HG03432 (cell line): ENCODE measurements at regions not wholly inside any gene's neighbourhood (a gene's known extent, or its start where the extent isn't known, plus 50 kb on each side); places are given as distances from the start of the nearest gene placed in this dataset.

Experiments used
- ATAC-seq: cut with Tn5 transposase; IDR thresholded peaks from one replicate; pipeline ENCODE4 v1.9.1; 2021; ENCODE audit warnings: mild to moderate bottlenecking, moderate library complexity; ENCODE audit not compliant: unreplicated experiment

DNA sequence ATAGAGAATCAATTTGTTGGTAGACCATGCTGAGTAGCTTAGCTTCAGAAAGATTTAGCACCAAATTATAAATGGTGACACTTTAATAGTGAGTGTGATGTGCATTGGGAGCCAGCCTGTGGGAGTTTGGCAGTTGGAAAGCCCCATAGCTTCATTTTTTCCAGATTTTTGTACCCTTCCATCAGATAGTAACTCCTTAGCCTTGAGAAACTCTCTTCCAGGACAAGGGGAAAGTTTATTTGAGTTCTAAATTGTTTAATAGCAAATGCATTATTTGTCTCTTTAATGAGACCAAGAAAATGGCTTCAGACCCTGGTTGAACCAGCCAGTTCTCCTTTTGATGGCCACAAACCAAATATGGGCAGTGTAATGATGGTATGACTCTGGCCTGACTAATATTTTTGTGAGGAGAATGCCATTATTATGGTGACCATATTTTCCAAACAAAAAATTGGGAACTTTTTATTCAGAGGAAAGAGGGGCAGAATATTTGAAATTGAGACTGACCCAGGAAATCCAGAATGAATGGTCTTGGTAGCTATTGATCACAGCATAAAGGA lies 49.8 kb downstream of the PLCE1 start:
- ATAC-seq, result no peak

DNA sequence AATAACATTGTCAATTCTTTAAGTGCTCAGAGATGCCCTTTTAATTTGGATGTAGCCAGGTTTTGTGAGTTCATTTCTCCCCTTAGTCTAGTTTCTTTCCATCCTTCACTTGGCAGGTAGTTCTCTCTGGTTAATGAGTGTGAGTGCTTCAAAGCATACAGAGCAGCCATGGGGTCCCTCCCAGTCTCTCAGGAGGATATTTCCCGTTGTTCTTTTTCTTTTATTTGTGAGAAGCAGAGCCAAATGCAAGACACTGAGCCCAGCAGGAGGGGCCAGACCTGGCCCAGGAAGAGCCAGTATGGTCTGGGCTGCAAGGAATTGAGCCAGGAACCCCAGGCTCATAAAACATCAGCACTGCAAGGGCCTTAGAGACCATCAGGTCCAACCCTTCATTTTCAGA lies 52.4 kb downstream of the PLCE1 start:
- ATAC-seq, result no peak

GRCh38 chr10:94047293-94047692 lies 53.6 kb downstream of the PLCE1 start:
- ATAC-seq, result no peak

DNA sequence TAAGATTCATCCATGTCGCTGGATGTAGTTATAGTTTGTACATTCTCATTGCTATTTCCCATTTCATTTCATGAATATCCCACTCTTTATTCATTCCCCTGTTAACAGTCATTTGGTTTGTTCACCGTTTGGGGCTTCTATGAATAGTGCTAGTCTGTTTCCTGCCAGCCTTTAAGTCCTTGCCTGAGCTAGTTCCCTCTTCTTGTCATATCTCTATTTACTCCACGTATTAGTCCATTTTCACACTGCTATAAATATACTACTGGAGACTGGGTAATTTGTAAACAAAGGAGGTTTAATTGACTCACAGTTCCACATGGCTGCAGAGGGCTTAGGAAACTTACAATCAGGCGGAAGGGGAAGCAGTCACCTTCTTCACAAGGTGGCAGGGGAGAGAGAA lies 56.2 kb downstream of the PLCE1 start:
- ATAC-seq, result no peak

GRCh38 chr10:94052281-94052680 lies 58.5 kb downstream of the PLCE1 start:
- ATAC-seq, result no peak

GRCh38 chr10:94052866-94053791 lies 59.4 kb downstream of the PLCE1 start:
- no peak for ATAC-seq

DNA sequence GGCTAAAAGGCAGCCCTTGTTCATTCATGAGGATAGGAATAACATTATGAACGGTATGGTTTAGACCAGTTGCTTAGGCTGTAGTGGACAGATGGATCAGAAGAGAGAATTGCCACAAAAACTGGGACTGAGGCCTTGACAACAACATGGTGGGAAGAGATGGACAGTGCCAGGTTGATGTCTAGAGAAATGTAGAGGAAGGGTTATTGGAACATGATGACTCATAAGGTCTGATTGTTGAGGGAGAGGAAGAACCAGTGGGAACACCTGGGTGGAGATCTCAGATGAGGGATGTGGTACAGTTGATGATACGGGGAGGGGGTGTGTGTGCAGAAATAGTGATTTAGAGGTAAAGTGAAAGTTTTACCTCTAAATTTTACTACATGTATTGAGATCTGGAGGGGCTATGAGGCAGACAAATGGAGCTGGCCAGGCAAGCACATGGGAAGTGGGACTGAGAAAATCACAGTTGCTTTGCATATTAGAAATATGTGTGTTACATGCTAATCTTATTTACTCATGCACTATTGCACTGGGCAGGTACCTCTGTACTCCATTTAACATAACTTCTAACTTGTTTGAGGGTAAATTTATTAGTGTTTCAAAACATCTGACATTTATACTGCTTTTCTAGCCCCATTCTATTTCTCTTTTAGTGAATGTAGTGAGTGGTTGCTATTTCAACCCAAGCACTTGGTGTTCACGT lies 65.6 kb downstream of the PLCE1 start:
- no peak for ATAC-seq

- ATAC-seq, result no peak
These were observed 67.3 kb downstream of the PLCE1 start for GRCh38 chr10:94061026-94061425.

- no peak for ATAC-seq
These were observed 68.9 kb downstream of the PLCE1 start for GRCh38 chr10:94062611-94063010.

DNA sequence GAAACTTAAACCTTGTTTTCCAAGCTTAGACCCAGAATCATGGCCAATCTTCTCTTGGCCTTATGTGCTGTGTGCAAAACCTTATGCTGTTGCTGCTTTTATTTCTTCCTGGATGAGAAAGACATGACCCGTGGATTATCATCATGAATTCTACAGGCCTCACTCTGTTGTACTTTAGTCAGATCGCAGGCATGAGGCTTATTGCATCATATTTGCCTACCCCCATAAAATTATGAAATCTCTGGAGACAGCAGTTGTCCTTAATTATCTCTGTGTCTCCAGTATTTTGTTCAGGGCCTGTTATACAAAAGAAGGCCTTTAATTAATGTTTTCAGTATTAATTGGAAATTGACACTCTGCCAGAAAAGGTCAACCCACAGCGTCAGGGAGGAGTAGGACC lies 71.6 kb downstream of the PLCE1 start:
- ATAC-seq, result no peak

- no peak for ATAC-seq
These were observed 72.1 kb downstream of the PLCE1 start for GRCh38 chr10:94065787-94066186.

GRCh38 chr10:94066411-94066810 lies 72.7 kb downstream of the PLCE1 start:
- no peak for ATAC-seq

- ATAC-seq, result no peak
These were observed 76.2 kb downstream of the PLCE1 start for GRCh38 chr10:94069884-94070283.

DNA sequence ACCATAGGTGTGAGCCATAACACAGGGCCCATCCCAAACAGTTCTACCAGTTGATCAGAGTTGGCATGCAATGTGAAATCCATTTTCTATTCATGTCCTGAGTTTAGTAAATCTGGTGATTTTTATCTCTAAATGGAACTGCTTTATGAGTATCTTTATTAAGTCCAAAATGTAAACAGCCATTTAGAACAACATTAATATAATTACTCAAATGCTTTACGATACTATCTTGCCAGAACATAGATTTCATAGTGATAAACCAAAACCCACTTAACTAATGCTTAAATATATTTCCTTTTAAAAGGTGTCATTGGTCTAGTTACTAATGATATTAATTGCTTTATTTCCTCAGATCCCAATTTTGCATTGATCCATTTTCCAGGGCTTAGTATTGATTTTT lies 80.7 kb downstream of the PLCE1 start:
- no peak for ATAC-seq

DNA sequence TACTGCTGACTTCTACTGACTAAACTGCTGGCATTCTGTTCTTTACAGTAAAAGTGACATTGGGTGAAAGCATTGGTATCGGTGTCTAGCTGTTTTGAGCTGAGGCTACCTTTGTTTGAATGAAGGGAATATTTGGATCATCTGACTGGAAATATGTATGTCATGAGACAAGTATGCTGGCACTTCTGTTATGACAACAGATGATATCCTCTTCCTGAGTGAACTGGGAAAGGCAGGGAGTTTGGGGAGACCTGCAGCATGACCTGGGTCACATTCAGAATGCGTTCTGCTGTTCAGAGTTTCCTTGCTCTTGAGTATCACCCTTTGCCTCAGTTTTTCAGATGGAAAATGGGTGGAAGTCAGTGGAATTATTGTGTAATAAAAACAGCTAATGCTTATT lies 81.8 kb downstream of the PLCE1 start:
- no peak for ATAC-seq

- no peak for ATAC-seq
These were observed 82.7 kb downstream of the PLCE1 start for GRCh38 chr10:94076325-94076841.

DNA sequence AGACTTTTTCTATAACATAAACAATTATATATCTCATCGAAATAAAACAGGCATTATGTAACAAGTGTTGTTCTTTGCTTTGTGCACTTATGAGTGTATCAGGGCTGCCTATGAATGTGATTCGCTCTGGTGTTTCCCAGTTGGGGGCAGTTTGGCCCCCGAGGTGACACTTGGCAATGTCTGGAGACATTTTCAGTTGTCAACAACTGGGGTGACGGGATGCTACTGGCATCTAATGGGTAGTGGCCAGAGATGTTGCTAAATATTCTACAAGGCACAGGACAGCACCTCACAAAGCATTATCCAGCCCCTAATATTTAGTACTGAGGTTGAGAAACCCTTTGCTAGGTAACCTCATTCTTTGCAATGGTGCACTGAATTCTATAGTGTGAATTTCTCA lies 83.3 kb downstream of the PLCE1 start:
- no peak for ATAC-seq

- no peak for ATAC-seq
These were observed 86.4 kb downstream of the PLCE1 start for GRCh38 chr10:94080108-94080507.

DNA sequence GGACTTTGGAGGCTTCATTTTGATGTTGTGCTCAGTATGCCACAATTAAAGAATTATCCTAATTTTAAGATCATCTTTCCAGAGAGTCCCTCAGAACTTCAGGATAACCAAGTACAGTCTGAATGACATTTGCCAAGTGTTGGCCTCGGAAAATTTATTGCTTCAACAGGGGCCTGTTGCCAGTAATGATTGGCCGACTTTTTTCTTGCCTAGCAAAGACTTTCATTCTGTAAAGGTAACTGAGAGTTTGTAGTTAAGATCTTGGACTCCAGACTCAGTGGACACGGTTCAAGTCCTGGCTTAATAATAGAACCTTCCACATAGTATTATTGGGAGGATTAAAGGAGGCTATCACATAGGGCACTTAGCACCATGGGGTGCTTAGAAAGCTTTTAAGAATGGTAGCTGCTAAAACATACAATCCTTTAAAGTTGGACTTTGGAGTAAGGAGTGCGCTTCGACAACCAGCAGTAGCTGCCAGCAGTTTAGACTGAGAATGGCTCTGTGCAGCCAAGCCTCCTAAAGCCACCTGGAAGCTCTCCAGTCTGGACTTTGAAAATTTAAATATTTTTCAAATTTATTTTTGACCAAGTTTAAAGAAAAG lies 90.0 kb downstream of the PLCE1 start:
- no peak for ATAC-seq

GRCh38 chr10:94084344-94084743 lies 90.6 kb downstream of the PLCE1 start:
- no peak for ATAC-seq

DNA sequence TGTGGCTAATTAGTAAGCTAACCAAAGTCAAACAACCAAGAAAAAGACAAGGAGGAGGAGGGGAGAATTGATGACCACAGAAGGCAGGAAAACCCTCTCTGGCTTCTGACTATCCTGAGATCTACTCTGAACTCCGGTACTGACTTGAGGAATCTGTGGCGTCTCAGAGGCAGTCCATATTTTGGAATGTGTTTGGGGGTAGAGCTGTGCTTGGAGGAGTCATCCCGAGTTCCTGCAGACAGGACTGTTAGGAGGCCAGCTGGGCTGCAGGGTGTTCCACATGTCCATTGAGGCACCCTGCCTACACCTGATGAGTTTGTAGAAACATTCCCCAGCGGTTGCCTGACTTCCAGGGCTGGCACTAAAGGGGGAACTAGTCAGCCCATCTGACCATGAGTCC lies 91.6 kb downstream of the PLCE1 start:
- ATAC-seq, result no peak
